NCI-H187 (cell line): ENCODE measurements at regions not wholly inside any gene's neighbourhood (a gene's known extent, or its start where the extent isn't known, plus 50 kb on each side); places are given as distances from the start of the nearest gene placed in this dataset.

Experiments used
- DNase-seq, 2 experiments: peaks; one replicate each; lab custom pipeline; 2025; lab: John Stamatoyannopoulos, UW

DNA sequence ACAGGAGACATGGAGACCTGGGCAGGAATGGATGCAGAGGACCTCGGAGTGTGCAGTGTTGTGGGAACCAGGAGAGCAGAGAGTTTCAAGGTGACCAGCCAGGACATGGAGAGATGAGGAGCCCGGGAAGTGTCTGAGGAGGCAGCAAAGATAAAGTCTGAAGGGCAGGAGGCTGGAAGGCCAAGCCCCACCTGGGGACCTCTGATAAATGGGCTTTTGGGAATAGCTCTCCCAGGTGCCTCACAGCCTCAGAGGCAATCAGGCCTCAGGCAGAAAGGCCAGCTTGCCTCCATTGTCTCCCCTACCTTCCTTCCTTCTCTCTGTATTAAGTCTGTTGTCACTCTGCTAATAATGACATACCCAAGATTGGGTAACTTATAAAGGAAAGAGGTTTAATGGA is 97.5 kb upstream of the TPM1 start:
- DNase-seq: no peak

GRCh38 chr15:62945760-62946159 is 96.8 kb upstream of the TPM1 start:
- DNase-seq: no peak

GRCh38 chr15:62946940-62947339 is 95.6 kb upstream of the TPM1 start:
- DNase-seq: no peak

GRCh38 chr15:62950462-62950931 is 92.0 kb upstream of the TPM1 start:
- no peak for DNase-seq

DNA sequence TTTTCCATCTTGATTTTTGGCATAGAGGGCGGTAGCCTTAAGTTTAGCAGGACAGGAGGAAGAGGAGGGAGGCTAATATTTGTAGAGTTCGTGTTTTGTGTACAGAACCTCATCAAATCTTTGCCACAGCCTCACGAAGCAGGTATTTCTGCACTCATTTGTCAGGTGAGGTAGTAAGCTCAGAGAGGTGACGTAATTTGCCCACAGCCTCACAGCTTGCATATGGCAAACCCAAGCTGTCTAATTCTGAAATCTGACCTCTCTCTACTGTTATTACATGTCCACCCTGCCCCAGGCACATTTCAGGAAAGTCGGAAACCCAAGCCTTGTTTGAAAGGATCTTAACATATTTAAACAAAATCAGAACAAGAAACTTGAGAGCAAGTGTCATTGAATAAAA is 91.1 kb upstream of the TPM1 start:
- no peak for DNase-seq

DNA sequence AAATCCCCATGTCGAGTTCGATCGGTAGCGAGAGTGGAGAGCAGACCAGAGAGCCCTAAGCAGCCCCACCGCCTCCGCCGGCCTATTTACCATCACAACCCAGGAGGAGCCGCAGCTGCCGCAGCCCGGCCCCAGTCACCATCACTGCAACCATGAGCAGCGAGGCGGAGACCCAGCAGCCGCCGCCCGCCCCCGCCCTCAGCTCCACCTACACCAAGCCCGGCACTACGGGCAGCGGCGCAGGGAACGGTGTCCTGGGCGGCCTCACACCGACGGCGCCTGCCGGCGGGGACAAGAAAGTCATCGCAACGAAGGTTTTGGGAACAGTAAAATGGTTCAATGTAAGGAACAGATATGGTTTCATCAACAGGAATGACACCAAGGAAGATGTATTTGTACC is 89.5 kb upstream of the TPM1 start:
- DNase-seq: no peak

DNA sequence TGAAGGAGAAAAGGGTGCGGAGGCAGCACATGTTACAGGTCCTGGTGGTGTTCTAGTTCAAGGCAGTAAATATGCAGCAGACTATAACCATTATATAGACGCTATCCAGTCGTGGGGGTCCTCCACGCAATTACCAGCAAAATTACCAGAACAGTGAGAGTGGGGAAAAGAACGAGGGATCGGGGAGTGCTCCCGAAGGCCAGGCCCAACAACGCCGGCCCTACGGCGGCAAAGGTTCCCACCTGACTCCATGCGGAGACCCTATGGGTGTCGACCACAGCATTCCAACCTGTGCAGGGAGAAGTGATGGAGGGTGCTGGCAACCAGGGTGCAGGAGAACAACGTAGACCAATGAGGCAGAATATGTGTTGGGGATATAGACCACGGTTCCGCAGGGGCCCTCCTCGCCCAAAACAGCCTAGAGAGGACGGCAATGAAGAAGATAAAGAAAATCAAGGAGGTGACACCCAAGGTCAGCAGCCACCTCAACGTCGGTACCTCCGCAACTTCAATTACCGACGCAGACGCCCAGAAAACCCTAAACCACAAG is 89.0 kb upstream of the TPM1 start:
- DNase-seq: no peak

DNA sequence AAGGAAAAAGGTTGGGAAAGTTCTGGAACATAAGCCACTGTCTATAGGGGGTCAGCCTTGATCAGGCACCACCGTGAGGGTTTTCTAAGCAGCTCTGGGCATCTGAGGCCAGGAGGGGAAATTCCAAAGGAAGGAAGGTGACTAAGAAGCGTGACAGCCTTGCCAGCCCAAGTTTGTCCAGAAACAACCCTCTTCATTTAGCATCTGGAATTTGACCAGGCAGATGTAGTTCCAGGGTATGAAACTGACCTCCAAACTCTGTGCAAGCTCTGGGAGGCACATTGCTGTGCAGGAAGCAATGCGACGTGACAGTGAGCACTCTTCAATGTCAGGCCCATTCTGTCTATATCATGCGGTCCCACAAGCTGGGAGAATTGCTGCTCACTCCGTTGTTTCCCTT is 85.4 kb upstream of the TPM1 start:
- no peak for DNase-seq

DNA sequence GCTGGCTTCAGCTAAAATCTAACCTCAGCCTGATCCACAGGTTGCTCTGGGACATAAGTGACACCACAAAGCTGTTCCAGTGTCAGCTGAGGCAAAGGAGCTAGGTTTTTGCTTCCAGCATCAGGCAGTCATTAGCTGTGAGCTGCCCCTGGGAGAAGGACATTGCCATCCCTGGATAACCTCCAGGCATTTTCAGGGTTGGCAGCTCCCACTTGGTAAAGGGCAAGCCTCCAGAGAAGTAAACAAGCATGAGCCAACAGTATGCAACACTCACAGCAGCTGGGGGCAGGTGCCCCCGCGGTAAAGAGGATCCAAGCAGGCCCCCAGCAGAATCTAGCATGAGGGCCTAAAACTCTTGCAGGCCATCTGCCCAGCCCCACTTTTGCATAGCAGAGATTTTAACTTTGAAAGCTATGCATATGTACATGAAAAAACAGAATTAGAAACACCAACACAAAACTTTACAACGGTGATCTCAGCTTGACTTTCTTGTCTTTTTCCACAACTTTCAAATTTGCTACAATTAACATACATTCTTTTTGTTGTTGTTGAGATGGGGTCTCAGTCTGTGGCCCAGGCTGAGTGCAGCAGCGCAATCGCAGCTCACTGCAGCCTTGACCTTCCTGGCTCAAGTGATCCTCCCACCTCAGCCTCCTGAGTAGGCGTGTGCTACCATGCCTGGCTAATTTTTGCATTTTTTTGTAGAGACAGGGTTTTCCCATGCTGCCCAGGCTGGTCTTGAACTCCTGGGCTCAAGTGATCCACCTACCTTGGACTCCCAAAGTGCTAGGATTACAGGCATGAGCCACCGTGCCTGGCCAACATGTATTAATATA is 83.8 kb upstream of the TPM1 start:
- DNase-seq: no peak

- no peak for DNase-seq
Measured at GRCh38 chr15:62961134-62961533, 81.4 kb upstream of the TPM1 start.

DNA sequence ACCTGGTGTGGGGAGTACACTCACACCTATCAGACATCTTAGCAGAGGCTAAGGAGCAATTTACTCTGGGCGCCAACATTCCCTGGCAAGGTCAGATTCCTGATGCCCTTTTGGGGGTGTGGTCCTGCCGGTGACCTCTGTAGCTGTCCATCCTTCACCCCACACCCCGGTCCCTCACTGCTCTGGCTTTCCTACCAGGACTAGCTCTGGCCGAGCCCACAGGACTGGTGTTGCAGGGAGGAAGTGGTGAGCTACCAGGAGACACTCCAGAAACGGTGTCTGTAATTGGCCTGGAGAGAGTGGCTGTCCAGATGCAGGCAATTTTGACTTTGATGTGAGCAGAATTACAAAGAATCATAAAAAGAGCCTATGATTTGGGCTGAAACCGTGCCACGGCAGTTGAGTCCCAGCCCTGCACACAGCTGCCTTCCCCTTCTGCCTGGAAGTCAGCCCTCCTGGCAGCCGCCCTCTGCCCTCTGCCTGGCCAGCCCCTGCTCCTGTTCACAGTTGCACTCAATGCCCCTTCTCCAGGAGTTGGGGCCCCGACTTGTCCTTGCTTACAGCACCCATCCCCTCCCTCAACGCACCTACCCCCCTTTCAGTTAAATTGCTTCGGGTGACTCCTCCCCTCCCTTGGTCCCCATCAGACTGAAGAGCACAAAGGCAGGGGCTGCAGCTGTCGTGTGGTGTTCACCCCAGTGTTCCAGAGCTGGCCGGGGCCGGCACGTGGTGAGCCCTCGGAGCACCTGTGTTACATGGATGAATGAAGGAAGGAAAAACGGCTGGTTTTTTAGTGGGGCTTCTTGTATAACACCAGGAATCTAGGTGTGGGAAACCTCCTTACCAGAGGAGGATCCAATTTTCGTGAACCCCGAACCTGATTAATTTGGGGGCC is 80.2 kb upstream of the TPM1 start:
- no peak for DNase-seq

DNA sequence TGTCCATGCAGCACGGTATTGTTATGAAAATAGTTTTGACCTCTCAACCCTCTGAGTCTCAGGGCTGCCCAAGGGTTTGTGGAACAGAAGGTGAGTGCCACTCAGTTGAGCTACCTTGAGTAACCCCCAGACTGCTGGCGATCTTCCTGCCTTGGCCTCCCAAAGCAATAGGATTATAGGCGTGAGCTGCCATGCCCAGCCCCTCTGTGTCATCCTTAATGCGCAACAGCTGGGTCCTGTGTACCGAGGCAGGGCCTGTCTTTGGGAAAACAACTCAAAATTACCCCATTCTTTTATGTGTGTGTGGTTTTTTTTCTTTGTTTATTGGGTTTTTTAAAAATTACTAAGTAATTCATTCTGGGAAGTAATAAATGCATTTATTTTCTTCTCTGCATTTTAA is 78.3 kb upstream of the TPM1 start:
- DNase-seq: no peak

DNA sequence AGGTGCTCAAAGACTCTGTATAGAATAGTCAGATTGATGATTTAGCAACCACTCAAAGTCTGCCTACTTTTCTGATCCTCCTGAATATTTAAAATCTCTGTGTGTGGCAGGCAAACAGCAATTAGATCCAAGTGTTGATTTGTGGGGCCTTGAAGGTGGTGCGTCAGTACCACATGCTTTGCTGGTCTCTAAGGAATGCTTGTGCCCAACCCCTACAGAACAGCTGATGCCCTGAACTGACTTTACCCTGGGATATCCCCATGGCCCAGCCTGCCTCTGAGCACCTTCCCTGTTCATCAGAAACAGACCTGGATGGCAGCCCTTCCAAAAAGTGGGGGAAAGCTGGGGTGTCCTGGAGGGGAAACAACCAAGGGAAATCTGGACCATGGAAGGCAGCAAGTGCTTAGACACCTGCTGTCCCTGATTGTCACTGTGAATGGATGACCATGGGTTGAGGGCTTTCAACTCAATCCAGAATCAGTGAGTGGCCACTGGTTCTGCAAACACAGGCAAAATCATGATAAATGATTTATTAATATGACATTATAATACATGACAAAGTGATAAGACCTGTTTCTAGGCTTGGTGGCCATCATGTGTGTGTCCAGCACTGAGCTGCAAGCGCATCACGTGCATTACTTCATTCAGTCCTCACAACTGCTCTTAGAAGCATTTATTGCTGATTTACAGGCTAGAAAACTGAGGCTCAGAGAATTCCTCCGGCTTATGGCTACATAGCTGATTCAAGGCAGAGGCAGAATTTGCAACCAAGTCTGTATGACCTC is 76.1 kb upstream of the TPM1 start:
- no peak for DNase-seq

DNA sequence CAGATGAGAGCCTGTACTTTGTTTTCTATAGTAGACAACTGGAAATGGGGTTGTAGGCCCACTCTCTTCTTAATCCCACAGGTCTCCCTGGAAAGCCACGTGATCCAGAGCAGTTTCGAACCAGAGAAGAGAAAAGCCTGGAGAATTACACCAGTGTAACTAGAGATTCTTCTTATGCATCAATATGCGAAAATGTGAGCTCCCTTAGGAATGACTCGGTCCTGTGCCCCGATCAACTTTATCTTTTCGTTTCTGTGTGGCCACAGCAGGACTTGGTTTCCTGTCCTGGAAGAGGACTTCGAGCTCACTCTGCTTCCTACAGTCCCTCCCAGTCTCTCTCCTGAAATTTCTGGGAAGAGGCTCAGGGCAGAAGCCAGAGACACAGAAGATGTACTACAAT is 73.8 kb upstream of the TPM1 start:
- no peak for DNase-seq

DNA sequence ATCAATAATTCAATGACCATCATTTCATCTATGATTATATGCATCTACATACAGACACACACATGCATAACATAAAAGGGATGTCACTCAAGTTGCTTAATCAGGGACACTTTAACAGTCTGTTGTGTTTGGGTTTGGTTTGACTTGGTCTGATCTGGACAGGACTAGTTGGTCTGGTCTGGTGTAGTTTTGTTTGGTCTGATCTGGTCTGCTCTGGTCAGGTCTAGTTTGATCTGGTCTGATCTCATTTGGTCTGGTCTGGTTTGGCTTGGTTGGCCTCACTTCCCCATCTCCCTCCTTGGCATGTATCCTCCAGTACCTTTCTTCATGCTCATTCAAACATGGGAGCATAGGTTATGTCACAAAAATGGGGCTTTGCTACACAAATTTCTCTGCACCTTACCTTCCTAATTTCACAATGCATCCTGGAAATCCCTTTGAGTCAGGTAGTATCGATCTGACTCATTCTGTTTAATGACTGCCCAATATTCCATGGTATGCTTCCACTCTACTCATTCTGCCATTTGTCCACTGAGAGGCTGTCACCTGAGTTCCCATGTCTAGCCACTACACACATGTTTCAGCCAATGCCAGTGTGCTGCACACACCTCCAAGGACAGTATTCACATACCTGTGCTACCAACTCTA is 73.0 kb upstream of the TPM1 start:
- DNase-seq: no peak

DNA sequence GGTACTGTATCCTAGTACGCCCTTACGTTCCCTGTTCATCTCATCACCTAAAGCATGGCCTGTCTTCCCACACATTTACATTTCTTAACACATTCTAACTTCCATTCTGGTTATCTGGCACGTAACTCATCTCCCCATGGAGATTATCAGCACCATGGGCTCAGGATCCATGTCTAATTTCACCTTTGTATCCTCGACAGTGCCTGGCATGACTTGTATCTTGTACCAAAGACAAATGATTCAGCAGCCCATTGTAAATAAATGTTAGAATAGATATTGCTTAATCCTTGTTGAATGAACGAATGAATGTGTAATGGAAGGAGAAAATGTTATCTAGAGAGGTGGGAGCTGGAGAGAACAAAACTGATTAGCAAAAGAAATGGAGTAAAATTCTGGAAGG is 69.7 kb upstream of the TPM1 start:
- DNase-seq: no peak

DNA sequence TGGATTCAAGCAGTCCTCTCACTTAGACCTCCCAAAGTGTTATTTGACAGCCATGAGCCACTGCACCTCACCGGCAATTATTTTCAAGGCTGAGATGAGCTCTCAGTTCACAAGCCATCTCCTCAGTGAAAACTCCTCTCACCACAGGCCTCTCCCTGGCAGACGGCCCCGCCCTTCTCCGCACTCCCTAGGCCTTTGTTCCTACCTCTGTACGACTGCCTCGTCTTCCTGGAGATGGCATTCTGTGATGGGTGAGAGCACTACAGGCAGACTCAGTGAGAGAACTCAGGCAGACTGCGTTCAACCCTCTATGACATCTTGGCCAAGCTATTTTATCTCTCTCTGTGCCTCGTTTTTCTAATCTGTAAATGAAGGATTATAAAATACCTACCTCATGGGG is 67.0 kb upstream of the TPM1 start:
- DNase-seq: no peak

DNA sequence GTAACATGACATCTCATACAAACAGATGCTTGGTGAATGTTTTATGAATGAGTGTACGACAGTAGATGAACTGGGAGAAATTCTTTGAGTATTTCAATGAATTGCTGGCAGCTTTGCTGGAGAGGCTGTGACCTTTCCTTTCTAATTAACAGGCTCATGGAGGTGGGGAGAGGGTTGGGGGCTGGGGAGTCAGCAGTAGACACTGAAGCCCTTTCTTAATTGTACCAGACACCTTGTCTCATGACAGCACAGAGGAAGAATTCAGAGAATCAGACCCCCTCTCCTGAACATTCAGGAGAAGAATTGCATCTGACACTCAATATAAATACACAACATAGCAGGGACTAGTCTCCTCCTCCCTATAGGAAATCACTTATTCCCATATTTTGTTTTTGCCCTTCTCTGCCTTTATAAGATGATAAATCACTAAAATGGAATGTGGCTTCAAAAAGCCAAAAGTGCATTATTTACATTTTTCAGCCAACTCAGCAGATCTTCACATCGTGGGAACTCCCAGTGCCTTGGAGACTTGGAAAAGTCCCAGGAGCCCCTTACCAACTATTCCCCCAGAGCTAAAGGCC is 66.2 kb upstream of the TPM1 start:
- DNase-seq: no peak

DNA sequence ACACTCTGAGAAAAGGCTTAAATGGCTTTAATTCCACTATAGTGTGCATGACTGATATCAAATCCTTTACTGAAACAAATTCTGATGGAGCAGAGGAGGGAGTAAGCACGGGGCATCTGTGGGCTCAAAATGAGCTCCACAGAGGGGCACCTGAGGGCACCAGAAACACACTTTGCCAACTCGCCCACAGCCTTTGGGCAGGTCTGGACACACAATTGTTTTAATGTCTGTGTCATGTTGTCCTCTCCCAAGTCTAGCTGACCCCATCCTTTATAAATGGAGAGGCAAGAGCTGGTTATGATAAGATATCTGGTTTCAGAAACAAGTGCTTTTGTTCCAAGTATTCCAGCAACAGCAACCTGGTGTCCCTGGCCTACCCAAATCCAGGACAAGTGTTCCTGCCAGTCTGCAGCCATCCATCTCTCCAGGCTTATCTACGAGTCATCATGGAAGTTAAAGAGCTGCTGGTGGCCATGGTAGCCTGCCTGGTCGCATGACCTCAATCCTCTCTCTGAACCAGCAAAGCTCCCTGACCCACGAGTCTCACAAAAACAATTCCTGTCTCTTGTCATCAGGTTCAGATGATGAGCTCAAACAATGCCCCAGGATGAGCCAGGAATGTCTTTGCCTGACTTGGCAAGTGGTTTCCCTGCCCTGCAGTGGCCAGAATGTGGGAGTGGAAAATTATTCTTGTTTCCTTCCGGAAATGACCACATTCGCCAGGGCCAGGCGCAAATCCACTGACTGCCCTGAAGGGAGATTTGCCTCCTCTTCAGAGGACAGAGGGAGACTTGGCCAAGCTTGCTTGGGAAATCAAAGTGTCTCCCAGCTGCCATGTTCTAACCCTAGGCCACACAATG is 64.4 kb upstream of the TPM1 start:
- DNase-seq: no peak

DNA sequence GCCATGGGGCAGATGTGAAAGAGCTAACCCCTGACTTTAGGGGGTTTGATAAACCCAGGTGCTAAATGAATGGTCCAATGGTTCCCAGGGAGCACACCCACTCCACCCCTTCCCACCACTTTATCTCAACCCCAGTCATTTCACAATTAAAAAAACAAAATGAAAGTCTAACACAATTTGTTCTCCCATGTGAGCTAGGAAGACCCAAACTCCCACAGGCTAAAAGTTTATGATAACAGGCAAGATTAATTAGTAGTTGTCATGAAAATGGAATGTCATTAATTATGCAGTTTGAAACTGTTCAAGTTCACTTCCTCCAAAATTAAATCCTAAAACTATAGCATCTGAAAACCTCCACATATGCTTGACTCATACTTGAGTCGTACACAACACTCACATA is 63.3 kb upstream of the TPM1 start:
- DNase-seq: no peak
